GM12878 (cell line): ENCODE measurements at regions not wholly inside any gene's neighbourhood (a gene's known extent, or its start where the extent isn't known, plus 50 kb on each side); places are given as distances from the start of the nearest gene placed in this dataset.

Experiments used
- ATAC-seq: fragments of 200-7000 bp; cut with Tn5 transposase; 3 replicates; pipeline ENCODE4 v1.9.1; 2020; ENCODE audit warnings: mild to moderate bottlenecking, moderate library complexity
- BruUV-seq: library from RNA; stranded (reverse); fragments of 400-500 nt; replicated peaks from 2 replicates; lab custom pipeline; 2021; lab: Mats Ljungman, UMichigan
- CTCF ChIA-PET: fragments of 300-600 bp; sonication (Branson Sonifier 250); formaldehyde crosslinking; extraction: SDS; loops from one replicate; lab custom pipeline; 2021; ENCODE audit warnings: inconsistent platforms; lab: Yijun Ruan, JAX
- POLR2A ChIA-PET: fragments of 350-600 bp; formaldehyde crosslinking; extraction: SDS; loops from one replicate; lab custom pipeline; 2021; ENCODE audit warnings: inconsistent platforms; lab: Charles Lee
- RAD21 ChIA-PET: fragments of 300-600 bp; sonication (Branson Sonifier 250); formaldehyde crosslinking; loops from one replicate; lab custom pipeline; 2023; ENCODE audit warnings: antibody characterized with exemption; ENCODE audit not compliant: unreplicated experiment; lab: Charles Lee
- SMC1A ChIA-PET: fragments of 300-600 bp; sonication (Branson Sonifier 250); formaldehyde crosslinking; loops from one replicate; lab custom pipeline; 2023; ENCODE audit not compliant: unreplicated experiment, uncharacterized antibody; lab: Charles Lee
- DNase-seq: peaks from one replicate; pipeline ENCODE4 v3.0.0-alpha.2; 2011; ENCODE audit warnings: low read depth, low spot score
- FAIRE-seq: peaks from 3 replicates; lab custom pipeline; 2011; peaks lifted over from hg19 to GRCh38; lab: Jason Lieb, UNC
- H2AFZ ChIP-seq: 2 replicates; pipeline ENCODE4 v1.6.0; 2011; ENCODE audit warnings: low read depth, low read length, control low read depth; ENCODE audit not compliant: control insufficient read depth
- H3K27ac ChIP-seq: 2 replicates; pipeline ENCODE4 v1.5.1; 2011; ENCODE audit warnings: control low read depth; ENCODE audit not compliant: control insufficient read depth, insufficient read depth
- H3K27me3 ChIP-seq, 2 experiments: replicated peaks in 1 of 2; 2 replicates each; pipeline versions ENCODE4 v1.6.0 to v1.6.1; 2011; ENCODE audit warnings: low read length in 1 of 2; ENCODE audit not compliant: control insufficient read depth in 2 of 2, insufficient read depth in 2 of 2
- H3K36me3 ChIP-seq, 2 experiments: 2 replicates each; pipeline ENCODE4 v1.5.1; 2011; ENCODE audit warnings: low read length in 1 of 2; ENCODE audit not compliant: control insufficient read depth in 2 of 2, insufficient read depth in 2 of 2
- H3K4me1 ChIP-seq: 2 replicates; pipeline ENCODE4 v1.6.1; 2011; ENCODE audit warnings: mild to moderate bottlenecking, low read length, moderate library complexity, mixed read lengths; ENCODE audit not compliant: control insufficient read depth, insufficient read depth
- H3K4me2 ChIP-seq: 2 replicates; pipeline ENCODE4 v1.6.0; 2011; ENCODE audit warnings: control low read depth; ENCODE audit not compliant: control insufficient read depth, insufficient read depth
- H3K4me3 ChIP-seq: fragments of 200-600 bp; sonication (generic); 2 replicates; pipeline ENCODE4 v1.5.1; 2016
- H3K79me2 ChIP-seq: 2 replicates; pipeline ENCODE4 v1.6.0; 2011; ENCODE audit warnings: low read length; ENCODE audit not compliant: control insufficient read depth, insufficient read depth
- H3K9ac ChIP-seq: 2 replicates; pipeline ENCODE4 v1.8.0; 2011; ENCODE audit warnings: low read length, control low read depth, mixed read lengths; ENCODE audit not compliant: control insufficient read depth, insufficient read depth
- H3K9me3 ChIP-seq: replicated peaks from 3 replicates; pipeline ENCODE4 v1.5.1; 2011; ENCODE audit warnings: mild to moderate bottlenecking, low read length; ENCODE audit not compliant: control insufficient read depth, insufficient read depth
- H4K20me1 ChIP-seq: 2 replicates; pipeline ENCODE4 v1.6.0; 2011; ENCODE audit not compliant: control insufficient read depth, insufficient read depth
- BCL11A ChIP-seq: IDR thresholded peaks from 2 replicates; pipeline ENCODE4 v1.6.1; 2011; ENCODE audit warnings: low read depth, low read length
- BMI1 ChIP-seq: fragments of 450-650 bp; IDR thresholded peaks from 2 replicates; pipeline ENCODE4 v1.6.1; 2016; ENCODE audit warnings: mild to moderate bottlenecking, moderate library complexity, borderline replicate concordance
- CBX5 ChIP-seq: sonication (generic); IDR thresholded peaks from 2 replicates; pipeline ENCODE4 v1.6.1; 2016; ENCODE audit warnings: low read depth, moderate library complexity, mild to moderate bottlenecking, inconsistent platforms
- CUX1 ChIP-seq: IDR thresholded peaks from 2 replicates; pipeline ENCODE4 v1.6.1; 2012; ENCODE audit warnings: improper control_type of control experiment, low read depth, low read length; ENCODE audit not compliant: insufficient replicate concordance
- EP300 ChIP-seq, 2 experiments: fragments of 150-350 bp in 1 of 2; IDR thresholded peaks; 2 replicates each; pipeline ENCODE4 v1.6.1; 2011 to 2012; ENCODE audit warnings: low read depth in 2 of 2, low read length in 2 of 2, borderline replicate concordance in 1 of 2, improper control_type of control experiment in 1 of 2, inconsistent platforms in 1 of 2; ENCODE audit not compliant: control insufficient read depth in 1 of 2
- MEF2B ChIP-seq: fragments of 450-650 bp; IDR thresholded peaks from 2 replicates; pipeline ENCODE4 v1.6.1; 2018; ENCODE audit warnings: mild to moderate bottlenecking, moderate library complexity; ENCODE audit not compliant: partially characterized antibody, poor library complexity, severe bottlenecking
- MTA3 ChIP-seq: IDR thresholded peaks from 2 replicates; pipeline ENCODE4 v1.6.1; 2012; ENCODE audit warnings: low read length, inconsistent platforms, borderline replicate concordance
- NFYA ChIP-seq: IDR thresholded peaks from 2 replicates; pipeline ENCODE4 v1.6.1; 2011; ENCODE audit warnings: low read depth, mild to moderate bottlenecking, low read length, improper control_type of control experiment, borderline replicate concordance
- NR2F1 ChIP-seq: fragments of 450-650 bp; conservative IDR thresholded peaks from 2 replicates; pipeline ENCODE4 v1.6.1; 2017; ENCODE audit warnings: mild to moderate bottlenecking
- POLR2A ChIP-seq: IDR thresholded peaks from 2 replicates; pipeline ENCODE4 v1.6.1; 2011; ENCODE audit warnings: low read depth, mild to moderate bottlenecking, low read length
- RUNX3 ChIP-seq: IDR thresholded peaks from 2 replicates; pipeline ENCODE4 v1.6.1; 2012; ENCODE audit warnings: low read length, inconsistent platforms
- SIN3A ChIP-seq: IDR thresholded peaks from 2 replicates; pipeline ENCODE4 v1.6.1; 2012; ENCODE audit warnings: low read depth, low read length, improper control_type of control experiment
- TBL1XR1 ChIP-seq: IDR thresholded peaks from 2 replicates; pipeline ENCODE4 v1.6.1; 2012; ENCODE audit warnings: low read depth, low read length, improper control_type of control experiment
- TCF3 ChIP-seq: IDR thresholded peaks from 2 replicates; pipeline ENCODE4 v1.6.1; 2012; ENCODE audit warnings: low read depth, mild to moderate bottlenecking, low read length, borderline replicate concordance; ENCODE audit not compliant: insufficient read depth
- YBX1 ChIP-seq: fragments of 450-650 bp; IDR thresholded peaks from 2 replicates; pipeline ENCODE4 v1.6.1; 2016; ENCODE audit warnings: antibody characterized with exemption
- ZBTB4 ChIP-seq: fragments of 450-650 bp; formaldehyde crosslinking; IDR thresholded peaks from 2 replicates; pipeline ENCODE4 v1.4.0; 2022; ENCODE audit warnings: mild to moderate bottlenecking, moderate library complexity
- ZSCAN29 ChIP-seq: fragments of 450-650 bp; IDR thresholded peaks from 2 replicates; pipeline ENCODE4 v1.6.1; 2017; ENCODE audit warnings: mild to moderate bottlenecking, moderate library complexity
- WGBS: methylation state at CpG from one replicate; pipeline ENCODE4 v1.1.6; 2016; ENCODE audit warnings: low lambda C conversion rate; ENCODE audit not compliant: insufficient replicate concordance, insufficient coverage; ENCODE audit errors: missing lambda C conversion rate; 5-methylcytosine and 5-hydroxymethylcytosine counted together
- in situ Hi-C: fragments of 300-500 bp; cut with MboI; formaldehyde crosslinking; loops from 9 replicates; pipeline ENCODE4 v1.14.3; 2018; ENCODE audit warnings: mixed read lengths
- intact Hi-C: fragments of 100-400 bp; cut with micrococcal nuclease; formaldehyde crosslinking; loops from one replicate; pipeline ENCODE4 v1.14.2; 2022; ENCODE audit not compliant: unreplicated experiment

- TF ChIP-seq CUX1 (no peak), TCF3 (no peak), YBX1 (no peak), EP300 (IDR thresholded peaks at IDR 0.05; ENCODE audit: borderline replicate concordance in 1 of 2, control insufficient read depth in 1 of 2, low read depth in 2 of 2, low read length in 2 of 2) (no peak), NR2F1 (no peak)
Observed at GRCh38 chr21:36245115-36245514, 74.9 kb upstream of the MORC3 start (continued).

GRCh38 chr21:36245649-36246048 lies 74.3 kb upstream of the MORC3 start:
- Histone ChIP-seq H3K4me1 (no peaks in the 10 kb centered on the region), H3K36me3 (no peaks in the 10 kb centered on the region; a peak in 1 of 4 replicates), H3K9ac (no peak overlapping the region), H3K27ac (no peak overlapping the region), H3K4me2 (no peak overlapping the region), H3K79me2 (no peaks in the 10 kb centered on the region), H3K27me3 (no peaks in the 10 kb centered on the region), H4K20me1 (no peaks in the 10 kb centered on the region), H3K4me3 (no peak overlapping the region), H3K9me3 (no peaks in the 10 kb centered on the region), H2AFZ (no peak overlapping the region)
- ChIA-PET CTCF (interaction anchor here (1.1 to 1.5 kb wide), 2 partner anchors 78 to 85 kb away, joined by 3 to 5 read pairs; no protein-coding TSS in a partner anchor), SMC1A (interaction anchor here (1.0 to 2.6 kb wide), 3 partner anchors 43 to 85 kb away, joined by 3 to 7 read pairs (median 6); partner anchors contain the start of gene MORC3), RAD21 (no interaction called here), POLR2A (no interaction called here)
- in situ Hi-C loops (no loop called here), intact Hi-C loops (no loop called here)
- ATAC-seq: no peak
- no peak for DNase-seq
- no peak for FAIRE-seq
- WGBS: 92% methylated on average over 17 of the region's 18 CpGs
- BruUV-seq: no TSS peak
- TF ChIP-seq TBL1XR1 (no peak), RUNX3 (no peak), ZBTB4 (CRISPR knock-in tag) (no peak), BCL11A (no peak), MEF2B (no peak), CBX5 (no peak), MTA3 (no peak), SIN3A (no peak), POLR2A (no peak), BMI1 (no peak), NFYA (no peak), ZSCAN29 (no peak)
